HT-29 (cell line): ENCODE measurements at regions not wholly inside any gene's neighbourhood (a gene's known extent, or its start where the extent isn't known, plus 50 kb on each side); places are given as distances from the start of the nearest gene placed in this dataset.

ENCODE experiments used
- DNase-seq: peaks from one replicate; pipeline ENCODE4 v3.0.0-alpha.2; 2015; ENCODE audit warnings: low spot score

DNA sequence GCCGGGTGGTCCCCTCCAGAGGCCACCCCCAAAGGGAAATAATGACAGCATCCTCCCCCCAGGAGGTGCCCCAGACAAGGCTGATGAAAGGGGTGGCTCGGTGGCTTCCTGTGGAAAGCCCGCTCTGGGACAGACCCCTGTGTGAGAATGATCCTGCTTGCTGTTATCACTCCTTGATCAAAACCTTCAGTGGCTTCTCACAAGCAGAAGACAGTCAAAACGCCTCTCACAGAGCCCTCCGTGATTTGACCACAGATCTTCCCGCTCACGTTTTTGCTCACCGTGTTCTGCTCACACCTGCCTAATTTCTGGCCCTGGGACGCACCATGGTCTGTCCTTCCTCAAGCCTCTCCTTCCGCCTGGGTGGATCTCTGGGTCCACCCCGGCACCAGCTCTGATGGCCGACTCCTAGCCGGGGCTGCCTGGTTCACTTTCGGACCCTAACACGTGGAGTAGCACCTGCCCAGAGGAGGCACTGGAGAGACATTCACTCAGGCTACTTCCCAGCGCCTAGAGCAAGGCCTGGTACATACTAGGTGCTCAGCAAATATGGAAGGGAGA, 210.4 kb downstream of the ANKRD60 start:
- no peak for DNase-seq

- DNase-seq, result peak; percentile 93
Observed at GRCh38 chr20:58017231-58017969, 211.1 kb downstream of the ANKRD60 start.

DNA sequence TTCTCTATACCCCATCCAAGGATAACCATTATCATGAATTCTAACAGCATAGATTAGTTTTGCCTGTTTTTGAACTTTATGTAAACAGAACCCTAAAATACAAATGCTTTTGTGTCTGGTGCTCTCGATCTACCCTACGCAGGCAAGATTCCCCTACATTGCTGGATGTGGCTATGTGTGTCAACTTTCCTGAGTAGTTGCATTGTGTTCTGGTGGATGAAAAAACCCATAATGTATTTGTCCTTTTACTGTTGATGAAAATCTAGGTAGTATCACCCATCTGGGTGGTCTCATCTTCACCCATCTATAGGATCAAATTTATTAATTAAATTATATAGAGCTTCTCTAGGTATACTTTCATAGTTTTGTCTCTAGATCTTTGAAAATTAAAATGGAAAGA, 211.7 kb downstream of the ANKRD60 start:
- DNase-seq, result no peak

DNA sequence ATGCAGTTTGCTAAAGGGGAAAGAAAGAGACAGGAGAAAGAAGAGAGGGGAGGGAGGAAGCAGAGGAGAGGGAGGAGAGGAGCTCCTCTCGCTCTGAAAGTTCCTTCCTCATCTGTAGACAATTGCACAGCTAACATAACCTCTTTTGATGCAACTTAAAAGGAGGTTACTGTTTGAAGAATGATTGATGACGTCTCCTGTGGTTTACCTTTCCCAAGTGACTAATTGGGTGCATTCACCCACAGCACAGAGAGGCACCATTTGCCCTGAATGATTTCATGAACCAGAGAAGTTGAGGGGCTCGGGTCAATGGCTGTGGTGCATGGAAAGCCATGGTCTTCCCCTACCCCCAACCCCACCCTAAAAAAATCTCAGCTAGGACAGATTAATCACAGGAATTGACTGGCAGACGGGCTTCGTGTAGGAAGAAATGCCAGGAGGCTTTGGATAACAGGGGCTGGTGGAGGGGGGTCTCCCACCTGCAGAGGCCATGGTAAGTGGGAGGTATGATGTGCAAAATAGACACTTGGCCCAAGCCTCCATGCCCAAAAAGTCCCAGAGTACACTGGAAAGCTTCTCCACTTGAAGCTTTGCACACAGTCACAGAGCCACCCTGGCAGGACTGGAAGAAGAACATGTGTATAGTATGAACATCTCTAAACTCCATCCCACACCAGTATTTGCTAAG, 213.7 kb downstream of the ANKRD60 start:
- peak; percentile 57 for DNase-seq

GRCh38 chr20:58012731-58013510, 215.5 kb downstream of the ANKRD60 start:
- DNase-seq, result no peak

DNA sequence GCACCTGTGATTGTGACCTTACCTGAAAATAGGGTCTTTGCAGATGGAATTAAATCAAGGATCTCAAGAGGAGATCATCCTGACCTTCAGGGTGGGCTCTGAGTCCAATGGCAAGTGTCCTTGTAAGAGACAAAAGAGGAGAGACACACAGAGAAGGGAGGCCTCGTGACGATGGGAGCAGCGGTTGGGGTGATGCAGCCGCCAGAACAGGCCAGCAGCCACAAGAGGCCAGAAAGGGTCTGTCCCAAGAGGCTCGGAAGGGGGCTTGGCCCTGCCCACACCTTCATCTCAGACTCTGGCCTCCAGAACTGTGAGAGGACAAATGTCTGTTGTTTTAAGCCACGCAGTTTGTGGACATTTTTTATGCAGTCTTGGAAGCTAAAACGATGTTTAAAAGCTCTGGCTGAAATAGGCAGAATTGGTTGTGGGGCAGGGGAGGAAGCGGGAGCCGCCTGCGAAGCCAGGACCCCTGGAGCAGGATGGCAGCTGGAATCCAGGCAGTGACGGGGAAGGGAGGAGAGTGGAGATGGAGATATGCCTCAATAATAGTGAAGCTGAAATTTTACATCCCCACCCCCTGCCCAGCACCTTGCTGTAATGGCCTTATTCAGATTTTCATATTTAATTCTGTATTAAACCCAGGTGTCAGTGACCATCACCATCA, 216.4 kb downstream of the ANKRD60 start:
- DNase-seq, result no peak

DNA sequence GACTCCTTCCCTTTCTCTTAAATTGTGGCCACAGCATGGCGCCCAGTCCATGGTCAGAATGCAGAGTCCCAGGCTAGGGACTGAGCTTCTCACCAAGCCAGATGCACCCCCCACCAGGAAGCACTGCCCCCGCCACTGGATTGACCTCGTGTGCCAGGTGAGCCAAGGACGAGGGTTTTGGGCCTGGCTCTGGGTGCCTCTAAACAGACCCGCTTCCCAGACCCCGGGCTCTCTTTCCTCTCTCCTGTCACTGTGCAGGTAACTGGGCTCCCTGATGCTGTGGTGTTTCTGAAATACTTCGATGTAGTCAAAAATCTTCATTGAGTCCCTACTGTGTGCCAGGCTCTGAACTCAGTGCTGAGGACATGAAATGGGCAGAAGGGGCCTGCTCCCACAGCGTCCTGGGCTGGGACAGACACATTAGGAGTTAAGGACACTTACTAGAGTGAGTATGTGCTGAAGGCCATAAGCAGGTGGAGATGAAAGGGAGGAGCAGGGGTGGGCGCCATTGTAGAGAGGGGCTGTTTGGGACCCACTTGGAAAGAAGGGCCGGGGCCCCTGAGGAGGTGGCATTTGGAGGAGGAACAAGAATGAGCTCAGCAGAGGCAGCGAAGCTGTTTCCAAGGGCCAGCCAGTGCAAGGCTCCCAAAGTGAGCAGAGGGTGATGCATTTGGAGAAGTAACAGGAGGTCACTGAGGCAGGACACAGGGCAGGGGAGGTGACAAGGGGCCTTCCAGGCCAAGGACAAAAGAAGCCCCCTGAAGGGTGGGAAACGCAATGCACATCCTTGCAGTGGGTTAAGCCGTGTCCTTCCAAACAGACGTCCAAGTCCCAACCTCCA, 217.1 kb downstream of the ANKRD60 start:
- DNase-seq, result no peak

- DNase-seq, result no peak
Observed at GRCh38 chr20:58010666-58011065, 217.8 kb downstream of the ANKRD60 start.

DNA sequence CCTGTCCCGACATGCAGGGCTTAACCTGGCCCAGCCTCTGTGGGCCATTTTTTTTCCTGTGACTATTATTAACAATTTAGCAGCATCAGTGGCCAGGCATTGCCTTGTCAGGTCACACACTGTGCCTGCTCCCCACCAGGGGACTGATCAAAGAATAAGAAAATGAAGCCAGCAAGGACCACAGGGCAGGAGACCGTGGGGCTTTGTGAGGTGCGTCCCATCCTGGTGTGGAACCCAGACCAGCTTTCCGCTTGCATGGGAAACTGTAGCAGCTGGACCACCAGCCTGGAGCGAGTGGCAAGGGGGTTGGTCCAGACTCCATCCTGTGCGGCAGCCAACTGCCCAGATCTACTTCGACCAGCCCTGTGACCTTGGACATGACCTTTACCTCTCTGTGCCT, 218.3 kb downstream of the ANKRD60 start:
- no peak for DNase-seq

DNA sequence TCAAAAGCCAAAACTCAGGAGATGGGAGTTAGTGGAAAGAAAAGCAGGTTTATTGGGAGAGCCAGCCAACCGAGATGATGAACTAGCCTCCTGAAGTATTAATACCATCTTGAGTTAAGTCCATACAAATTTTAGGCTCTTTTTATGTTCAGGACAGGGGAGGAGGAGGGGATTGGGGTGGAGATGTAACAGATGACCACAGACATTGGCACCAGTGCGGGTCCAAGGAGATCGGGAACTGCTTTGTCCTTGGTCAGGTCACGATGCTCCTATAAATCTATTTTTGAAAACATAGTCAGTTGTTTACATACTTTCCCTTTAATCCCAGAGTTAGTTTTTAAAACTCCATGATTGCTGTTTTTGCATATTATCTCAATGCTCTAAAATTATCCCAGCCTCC, 219.6 kb downstream of the ANKRD60 start:
- DNase-seq, result no peak

GRCh38 chr20:58008413-58008812, 220.0 kb downstream of the ANKRD60 start:
- no peak for DNase-seq

GRCh38 chr20:58007947-58008346, 220.5 kb downstream of the ANKRD60 start:
- no peak for DNase-seq

- no peak for DNase-seq
Observed at GRCh38 chr20:58006346-58007316, 221.8 kb downstream of the ANKRD60 start.

GRCh38 chr20:58005581-58006345, 222.7 kb downstream of the ANKRD60 start:
- DNase-seq, result no peak

- no peak for DNase-seq
Observed at GRCh38 chr20:58004900-58005299, 223.6 kb downstream of the ANKRD60 start.

DNA sequence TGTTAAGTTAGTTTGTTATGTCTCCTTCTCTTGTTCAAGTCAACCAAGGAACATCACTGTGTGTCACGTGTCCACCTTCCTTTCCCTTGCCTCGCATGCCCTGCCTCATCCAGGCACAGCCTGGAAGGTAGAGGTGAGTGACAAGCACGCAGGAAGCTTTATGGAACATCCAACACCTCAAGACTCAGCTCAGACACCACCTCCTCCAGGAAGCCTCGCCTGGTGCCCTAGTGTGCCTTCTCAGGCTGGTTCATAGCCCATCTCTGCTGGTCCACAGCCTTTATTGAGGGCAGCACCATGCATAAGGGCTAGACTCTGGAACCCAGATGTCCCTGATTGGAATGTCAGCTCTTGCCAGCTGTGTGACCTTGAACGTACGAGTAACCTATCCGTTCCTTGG, 224.3 kb downstream of the ANKRD60 start:
- no peak for DNase-seq

DNA sequence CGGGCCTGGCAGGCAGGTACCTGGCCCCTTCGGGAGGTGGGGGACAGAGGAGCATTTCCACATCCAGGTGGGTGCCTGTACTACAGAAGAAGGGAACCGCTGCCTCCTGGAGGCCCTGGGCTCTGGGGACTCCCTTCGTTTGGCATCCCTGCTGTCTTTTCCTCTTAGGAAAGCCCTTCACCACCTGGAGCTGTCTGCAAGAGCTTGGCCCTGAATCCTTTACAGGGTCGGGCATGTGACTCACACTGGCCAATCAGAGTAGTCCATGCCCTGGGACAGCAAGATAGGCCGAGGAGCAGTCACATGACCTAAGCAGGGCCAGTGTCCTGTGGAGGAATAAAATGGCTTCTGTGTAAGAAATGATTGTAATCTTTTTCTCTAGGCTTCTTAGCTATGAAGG, 224.9 kb downstream of the ANKRD60 start:
- DNase-seq, result no peak

DNA sequence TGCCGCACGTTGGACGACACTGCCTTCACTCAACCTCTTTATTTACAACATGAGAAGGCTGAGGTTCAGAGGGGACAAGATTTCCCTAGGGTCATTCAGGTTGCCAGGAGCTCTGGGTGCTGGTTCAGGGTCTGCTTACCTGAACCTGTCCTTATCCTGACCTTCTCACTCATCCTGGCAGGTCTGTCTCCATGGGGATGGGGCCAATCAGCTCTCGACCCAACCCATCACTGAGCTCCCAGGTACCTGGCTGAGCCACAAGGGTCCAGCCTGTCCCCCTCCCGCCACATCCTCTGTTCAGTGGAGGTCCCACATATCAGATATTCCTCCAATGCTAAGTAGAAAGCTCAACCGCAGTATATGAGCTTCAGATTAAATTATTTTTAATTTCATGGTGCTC, 225.6 kb downstream of the ANKRD60 start:
- DNase-seq, result no peak

GRCh38 chr20:58001946-58002345, 226.5 kb downstream of the ANKRD60 start:
- DNase-seq, result no peak
